GM12878 (cell line): ENCODE measurements at regions not wholly inside any gene's neighbourhood (a gene's known extent, or its start where the extent isn't known, plus 50 kb on each side); places are given as distances from the start of the nearest gene placed in this dataset.

Source experiments
- CEBPB ChIP-seq, 2 experiments: fragments of 150-350 bp in 1 of 2; IDR thresholded peaks; 2 replicates each; pipeline ENCODE4 v1.6.1; 2012 to 2014; ENCODE audit warnings: low read depth in 2 of 2, low read length in 2 of 2, borderline replicate concordance in 1 of 2, inconsistent platforms in 1 of 2
- EP300 ChIP-seq, 2 experiments: fragments of 150-350 bp in 1 of 2; IDR thresholded peaks; 2 replicates each; pipeline ENCODE4 v1.6.1; 2011 to 2012; ENCODE audit warnings: low read depth in 2 of 2, low read length in 2 of 2, borderline replicate concordance in 1 of 2, improper control_type of control experiment in 1 of 2, inconsistent platforms in 1 of 2; ENCODE audit not compliant: control insufficient read depth in 1 of 2
- EZH2 ChIP-seq: IDR thresholded peaks from 2 replicates; pipeline ENCODE4 v1.6.1; 2012; ENCODE audit warnings: low read depth, mild to moderate bottlenecking, control low read depth, inconsistent platforms, low read length, borderline replicate concordance; ENCODE audit not compliant: control insufficient read depth
- IRF4 ChIP-seq: IDR thresholded peaks from 2 replicates; pipeline ENCODE4 v1.6.1; 2011; ENCODE audit warnings: low read depth, low read length
- NFYA ChIP-seq: IDR thresholded peaks from 2 replicates; pipeline ENCODE4 v1.6.1; 2011; ENCODE audit warnings: low read depth, mild to moderate bottlenecking, low read length, improper control_type of control experiment, borderline replicate concordance
- NR2F1 ChIP-seq: fragments of 450-650 bp; conservative IDR thresholded peaks from 2 replicates; pipeline ENCODE4 v1.6.1; 2017; ENCODE audit warnings: mild to moderate bottlenecking
- POLR2A ChIP-seq: IDR thresholded peaks from 2 replicates; pipeline ENCODE4 v1.6.1; 2011; ENCODE audit warnings: low read depth, mild to moderate bottlenecking, low read length
- SMARCA5 ChIP-seq: fragments of 450-650 bp; IDR thresholded peaks from 2 replicates; pipeline ENCODE4 v1.6.1; 2017; ENCODE audit warnings: mild to moderate bottlenecking
- SMC3 ChIP-seq: IDR thresholded peaks from 2 replicates; pipeline ENCODE4 v1.6.1; 2011; ENCODE audit warnings: low read length, improper control_type of control experiment, borderline replicate concordance
- TF ChIP-seq, protein P1 (sequence below): fragments of 450-650 bp; IDR thresholded peaks from 2 replicates; pipeline ENCODE4 v1.6.1; 2016; ENCODE audit warnings: mild to moderate bottlenecking, moderate library complexity, borderline replicate concordance
- TF ChIP-seq, protein P2 (sequence below), 3 experiments: IDR thresholded peaks in 2 of 3; conservative IDR thresholded peaks in 1 of 3; 2 replicates each; pipeline ENCODE4 v1.5.1; 2011; ENCODE audit warnings: low read depth in 3 of 3, low read length in 3 of 3, mild to moderate bottlenecking in 3 of 3, control low read depth in 2 of 3, moderate library complexity in 2 of 3, inconsistent platforms in 1 of 3, mixed read lengths in 1 of 3; ENCODE audit not compliant: control insufficient read depth in 2 of 3, insufficient read depth in 1 of 3; ENCODE audit errors: extremely low read depth in 1 of 3
- TF ChIP-seq, protein P3 (sequence below): IDR thresholded peaks from 2 replicates; pipeline ENCODE4 v1.6.1; 2012; ENCODE audit warnings: low read depth, low read length, improper control_type of control experiment

DNA sequence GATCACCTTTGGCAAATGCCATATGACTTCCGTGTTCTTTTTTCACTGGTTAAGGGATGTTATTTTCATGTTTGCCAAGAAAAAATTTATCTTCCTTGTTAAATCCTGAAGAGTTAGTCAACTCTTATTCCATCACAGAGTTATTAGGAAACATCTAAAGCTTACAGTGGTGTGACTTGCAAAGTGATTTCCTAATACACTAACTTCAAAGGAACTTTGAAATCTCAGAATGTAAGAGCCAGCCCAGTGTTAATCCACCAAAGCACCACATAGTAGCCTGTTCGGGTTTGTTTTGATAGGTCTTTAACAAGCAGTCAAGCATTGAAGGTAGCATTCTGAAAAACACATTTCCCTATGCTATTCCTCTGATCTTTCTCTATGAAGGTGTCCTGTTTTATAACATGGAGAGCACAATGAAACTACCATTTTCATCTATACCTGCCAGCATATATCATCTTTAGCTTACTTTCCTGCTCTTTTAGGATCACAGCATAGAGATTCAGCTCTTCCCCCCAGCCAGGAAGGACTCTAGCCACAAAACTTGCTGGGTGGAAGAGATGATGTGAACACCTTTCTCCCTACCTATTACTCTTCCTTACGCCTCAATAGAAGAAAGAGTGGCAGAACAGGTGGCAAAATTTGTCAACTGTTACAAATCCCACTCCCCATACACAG lies 82.4 kb upstream of the MAGI3 start:
- TF ChIP-seq, protein P1, sequence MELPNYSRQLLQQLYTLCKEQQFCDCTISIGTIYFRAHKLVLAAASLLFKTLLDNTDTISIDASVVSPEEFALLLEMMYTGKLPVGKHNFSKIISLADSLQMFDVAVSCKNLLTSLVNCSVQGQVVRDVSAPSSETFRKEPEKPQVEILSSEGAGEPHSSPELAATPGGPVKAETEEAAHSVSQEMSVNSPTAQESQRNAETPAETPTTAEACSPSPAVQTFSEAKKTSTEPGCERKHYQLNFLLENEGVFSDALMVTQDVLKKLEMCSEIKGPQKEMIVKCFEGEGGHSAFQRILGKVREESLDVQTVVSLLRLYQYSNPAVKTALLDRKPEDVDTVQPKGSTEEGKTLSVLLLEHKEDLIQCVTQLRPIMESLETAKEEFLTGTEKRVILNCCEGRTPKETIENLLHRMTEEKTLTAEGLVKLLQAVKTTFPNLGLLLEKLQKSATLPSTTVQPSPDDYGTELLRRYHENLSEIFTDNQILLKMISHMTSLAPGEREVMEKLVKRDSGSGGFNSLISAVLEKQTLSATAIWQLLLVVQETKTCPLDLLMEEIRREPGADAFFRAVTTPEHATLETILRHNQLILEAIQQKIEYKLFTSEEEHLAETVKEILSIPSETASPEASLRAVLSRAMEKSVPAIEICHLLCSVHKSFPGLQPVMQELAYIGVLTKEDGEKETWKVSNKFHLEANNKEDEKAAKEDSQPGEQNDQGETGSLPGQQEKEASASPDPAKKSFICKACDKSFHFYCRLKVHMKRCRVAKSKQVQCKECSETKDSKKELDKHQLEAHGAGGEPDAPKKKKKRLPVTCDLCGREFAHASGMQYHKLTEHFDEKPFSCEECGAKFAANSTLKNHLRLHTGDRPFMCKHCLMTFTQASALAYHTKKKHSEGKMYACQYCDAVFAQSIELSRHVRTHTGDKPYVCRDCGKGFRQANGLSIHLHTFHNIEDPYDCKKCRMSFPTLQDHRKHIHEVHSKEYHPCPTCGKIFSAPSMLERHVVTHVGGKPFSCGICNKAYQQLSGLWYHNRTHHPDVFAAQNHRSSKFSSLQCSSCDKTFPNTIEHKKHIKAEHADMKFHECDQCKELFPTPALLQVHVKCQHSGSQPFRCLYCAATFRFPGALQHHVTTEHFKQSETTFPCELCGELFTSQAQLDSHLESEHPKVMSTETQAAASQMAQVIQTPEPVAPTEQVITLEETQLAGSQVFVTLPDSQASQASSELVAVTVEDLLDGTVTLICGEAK: no peak
- TF ChIP-seq, protein P2, sequence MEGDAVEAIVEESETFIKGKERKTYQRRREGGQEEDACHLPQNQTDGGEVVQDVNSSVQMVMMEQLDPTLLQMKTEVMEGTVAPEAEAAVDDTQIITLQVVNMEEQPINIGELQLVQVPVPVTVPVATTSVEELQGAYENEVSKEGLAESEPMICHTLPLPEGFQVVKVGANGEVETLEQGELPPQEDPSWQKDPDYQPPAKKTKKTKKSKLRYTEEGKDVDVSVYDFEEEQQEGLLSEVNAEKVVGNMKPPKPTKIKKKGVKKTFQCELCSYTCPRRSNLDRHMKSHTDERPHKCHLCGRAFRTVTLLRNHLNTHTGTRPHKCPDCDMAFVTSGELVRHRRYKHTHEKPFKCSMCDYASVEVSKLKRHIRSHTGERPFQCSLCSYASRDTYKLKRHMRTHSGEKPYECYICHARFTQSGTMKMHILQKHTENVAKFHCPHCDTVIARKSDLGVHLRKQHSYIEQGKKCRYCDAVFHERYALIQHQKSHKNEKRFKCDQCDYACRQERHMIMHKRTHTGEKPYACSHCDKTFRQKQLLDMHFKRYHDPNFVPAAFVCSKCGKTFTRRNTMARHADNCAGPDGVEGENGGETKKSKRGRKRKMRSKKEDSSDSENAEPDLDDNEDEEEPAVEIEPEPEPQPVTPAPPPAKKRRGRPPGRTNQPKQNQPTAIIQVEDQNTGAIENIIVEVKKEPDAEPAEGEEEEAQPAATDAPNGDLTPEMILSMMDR (IDR thresholded peaks at IDR 0.05 in 2 of 3, conservative IDR thresholded peaks at IDR 0.05 in 1 of 3; ENCODE audit: control insufficient read depth in 2 of 3, extremely low read depth in 1 of 3, insufficient read depth in 1 of 3, low read depth in 3 of 3, low read length in 3 of 3): no peak
- TF ChIP-seq EP300 (IDR thresholded peaks at IDR 0.05; ENCODE audit: borderline replicate concordance in 1 of 2, control insufficient read depth in 1 of 2, low read depth in 2 of 2, low read length in 2 of 2) (no peak), EZH2 (no peak), SMARCA5 (no peak), SMC3 (no peak), NR2F1 (no peak), IRF4 (no peak), POLR2A (no peak), CEBPB (IDR thresholded peaks at IDR 0.05; ENCODE audit: borderline replicate concordance in 1 of 2, low read depth in 2 of 2, low read length in 2 of 2) (no peak), NFYA (no peak)
- TF ChIP-seq, protein P3, sequence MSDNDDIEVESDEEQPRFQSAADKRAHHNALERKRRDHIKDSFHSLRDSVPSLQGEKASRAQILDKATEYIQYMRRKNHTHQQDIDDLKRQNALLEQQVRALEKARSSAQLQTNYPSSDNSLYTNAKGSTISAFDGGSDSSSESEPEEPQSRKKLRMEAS: no peak
